Mesenchymal stem cell (in vitro differentiated cells and primary cell): ENCODE measurements at regions not wholly inside any gene's neighbourhood (a gene's known extent, or its start where the extent isn't known, plus 50 kb on each side); places are given as distances from the start of the nearest gene placed in this dataset.

Source experiments
- DNase-seq: peaks from one replicate; pipeline ENCODE4 v3.0.0-alpha.2; 2013
- H2AFZ ChIP-seq: one replicate; pipeline ENCODE4 v1.6.1; 2013; ENCODE audit warnings: low read depth, mild to moderate bottlenecking, control low read depth, inconsistent platforms, low read length, moderate library complexity
- H2AK5ac ChIP-seq: 2 replicates; pipeline ENCODE4 v1.6.1; 2013; ENCODE audit warnings: low read length, moderate library complexity, mild to moderate bottlenecking, inconsistent platforms; ENCODE audit not compliant: severe bottlenecking
- H2BK120ac ChIP-seq: one replicate; pipeline ENCODE4 v1.6.1; 2013; ENCODE audit warnings: low read depth, mild to moderate bottlenecking, inconsistent platforms, low read length, moderate library complexity
- H2BK12ac ChIP-seq, 2 experiments: one replicate each; pipeline ENCODE4 v1.6.1; 2013; ENCODE audit warnings: inconsistent platforms in 2 of 2, low read length in 2 of 2, mild to moderate bottlenecking in 2 of 2, moderate library complexity in 2 of 2, control low read depth in 1 of 2
- H2BK15ac ChIP-seq: one replicate; pipeline ENCODE4 v1.6.1; 2013; ENCODE audit warnings: mild to moderate bottlenecking, low read depth, inconsistent platforms; ENCODE audit not compliant: poor library complexity, severe bottlenecking
- H2BK5ac ChIP-seq: 2 replicates; pipeline ENCODE4 v1.6.1; 2013; ENCODE audit warnings: low read depth, mild to moderate bottlenecking, low read length, control low read depth, inconsistent platforms; ENCODE audit not compliant: poor library complexity, severe bottlenecking
- H3K14ac ChIP-seq, 2 experiments: one replicate each; pipeline ENCODE4 v1.6.1; 2013; ENCODE audit warnings: inconsistent platforms in 2 of 2, low read length in 2 of 2, control low read depth in 1 of 2, mild to moderate bottlenecking in 1 of 2, moderate library complexity in 1 of 2
- H3K18ac ChIP-seq, 2 experiments: one replicate each; pipeline ENCODE4 v1.6.1; 2013; ENCODE audit warnings: inconsistent platforms in 2 of 2, low read length in 2 of 2, control low read depth in 1 of 2, low read depth in 1 of 2, mild to moderate bottlenecking in 1 of 2
- H3K23ac ChIP-seq, 2 experiments: one replicate each; pipeline ENCODE4 v1.6.1; 2013; ENCODE audit warnings: inconsistent platforms in 2 of 2, low read length in 2 of 2, mild to moderate bottlenecking in 2 of 2, moderate library complexity in 2 of 2, control low read depth in 1 of 2
- H3K27ac ChIP-seq: 2 replicates; pipeline ENCODE4 v1.5.1; 2013; ENCODE audit warnings: mild to moderate bottlenecking, moderate library complexity, low read length, control low read depth, inconsistent platforms; ENCODE audit not compliant: poor library complexity, severe bottlenecking
- H3K27me3 ChIP-seq, 2 experiments: 2 replicates each; pipeline versions ENCODE4 v1.6.1 to v1.7.0; 2013; ENCODE audit warnings: low read length in 2 of 2, mild to moderate bottlenecking in 2 of 2, moderate library complexity in 2 of 2, control low read depth in 1 of 2, inconsistent platforms in 1 of 2; ENCODE audit not compliant: control insufficient read depth in 1 of 2, insufficient read depth in 1 of 2
- H3K36me3 ChIP-seq, 2 experiments: 2 replicates each; pipeline versions ENCODE4 v1.6.1 to v1.7.0; 2013; ENCODE audit warnings: low read length in 2 of 2, control low read depth in 1 of 2, inconsistent platforms in 1 of 2, low read depth in 1 of 2, mild to moderate bottlenecking in 1 of 2; ENCODE audit not compliant: insufficient read depth in 2 of 2, control insufficient read depth in 1 of 2
- H3K4ac ChIP-seq, 2 experiments: one replicate each; pipeline ENCODE4 v1.6.1; 2013; ENCODE audit warnings: inconsistent platforms in 2 of 2, low read length in 2 of 2, mild to moderate bottlenecking in 2 of 2, moderate library complexity in 2 of 2, control low read depth in 1 of 2, low read depth in 1 of 2
- H3K4me1 ChIP-seq: 2 replicates; pipeline ENCODE4 v1.6.1; 2013; ENCODE audit warnings: low read depth, low read length, control low read depth; ENCODE audit not compliant: control insufficient read depth, insufficient read depth
- H3K4me2 ChIP-seq: 2 replicates; pipeline ENCODE4 v1.6.1; 2013; ENCODE audit warnings: low read length, mild to moderate bottlenecking, inconsistent platforms; ENCODE audit not compliant: poor library complexity, severe bottlenecking
- H3K4me3 ChIP-seq, 2 experiments: 2 replicates each; pipeline versions ENCODE4 v1.5.1 to v1.7.0; 2013; ENCODE audit warnings: low read length in 2 of 2, mild to moderate bottlenecking in 2 of 2, control low read depth in 1 of 2, low read depth in 1 of 2; ENCODE audit not compliant: insufficient read depth in 1 of 2
- H3K79me1 ChIP-seq: replicated peaks from 2 replicates; pipeline ENCODE4 v1.6.1; 2013; ENCODE audit warnings: mild to moderate bottlenecking, control low read depth, low read length, inconsistent platforms; ENCODE audit not compliant: poor library complexity, severe bottlenecking
- H3K9ac ChIP-seq: 2 replicates; pipeline ENCODE4 v1.7.0; 2013; ENCODE audit warnings: mild to moderate bottlenecking, low read length, moderate library complexity
- H3K9me3 ChIP-seq: 2 replicates; pipeline ENCODE4 v1.7.0; 2013; ENCODE audit warnings: mild to moderate bottlenecking, low read length; ENCODE audit not compliant: control insufficient read depth
- H4K8ac ChIP-seq: one replicate; pipeline ENCODE4 v1.6.1; 2013; ENCODE audit warnings: inconsistent platforms, mild to moderate bottlenecking, low read length, moderate library complexity
- H4K91ac ChIP-seq: one replicate; pipeline ENCODE4 v1.6.1; 2013; ENCODE audit warnings: mild to moderate bottlenecking, low read length, inconsistent platforms
- WGBS: methylation state at CpG from one replicate; pipeline ENCODE4 v1.1.7; 2013; ENCODE audit warnings: mixed read lengths; 5-methylcytosine and 5-hydroxymethylcytosine counted together

GRCh38 chr16:60675022-60675421 lies 1361.2 kb downstream of the CDH8 start:
- H3K4ac ChIP-seq: no peak overlapping the region
- H3K79me1 ChIP-seq: no peaks in the 10 kb centered on the region
- no peak overlapping the region for H3K14ac ChIP-seq
- H2AK5ac ChIP-seq: no peak overlapping the region
- H3K27ac ChIP-seq: no peak overlapping the region
- no peak overlapping the region for H2BK12ac ChIP-seq
- no peak for DNase-seq
- H3K4me3 ChIP-seq: no peak overlapping the region
- no peak overlapping the region for H2BK5ac ChIP-seq
- H3K23ac ChIP-seq: no peak overlapping the region
- H2BK15ac ChIP-seq: no peak overlapping the region
- no peak overlapping the region for H2AFZ ChIP-seq
- no peak overlapping the region for H3K18ac ChIP-seq
- no peak overlapping the region for H3K9ac ChIP-seq
- H3K36me3 ChIP-seq: no peaks in the 10 kb centered on the region
- no peaks in the 10 kb centered on the region for H3K4me1 ChIP-seq
- H4K8ac ChIP-seq: no peak overlapping the region
- no peak overlapping the region for H2BK120ac ChIP-seq
- no peaks in the 10 kb centered on the region for H3K9me3 ChIP-seq
- no peak overlapping the region for H3K4me2 ChIP-seq
- H4K91ac ChIP-seq: no peak overlapping the region
- no peaks in the 10 kb centered on the region for H3K27me3 ChIP-seq

GRCh38 chr16:60674241-60674640 lies 1362.0 kb downstream of the CDH8 start:
- no CpG with 5 or more reads among the region's 1 CpG for WGBS
- Histone ChIP-seq H3K18ac (no peak overlapping the region), H3K9me3 (no peaks in the 10 kb centered on the region), H3K14ac (no peak overlapping the region), H4K91ac (no peak overlapping the region), H3K79me1 (no peaks in the 10 kb centered on the region), H3K27me3 (no peaks in the 10 kb centered on the region), H2AK5ac (no peak overlapping the region), H3K4me2 (no peak overlapping the region), H4K8ac (no peak overlapping the region), H3K4me3 (no peak overlapping the region), H3K9ac (no peak overlapping the region), H2AFZ (no peak overlapping the region), H3K4ac (no peak overlapping the region), H3K27ac (no peak overlapping the region), H3K4me1 (no peaks in the 10 kb centered on the region), H2BK15ac (no peak overlapping the region), H2BK120ac (no peak overlapping the region), H2BK12ac (no peak overlapping the region), H3K36me3 (no peaks in the 10 kb centered on the region), H3K23ac (no peak overlapping the region), H2BK5ac (no peak overlapping the region)
- DNase-seq: no peak

GRCh38 chr16:60655514-60656153 lies 1380.6 kb downstream of the CDH8 start:
- Histone ChIP-seq H2BK120ac (no peak overlapping the region), H2BK5ac (no peak overlapping the region), H3K18ac (no peak overlapping the region), H3K9me3 (peaks cover 10% of the 10 kb centered on the region), H3K4ac (no peak overlapping the region), H3K4me2 (no peak overlapping the region), H3K4me1 (no peaks in the 10 kb centered on the region), H3K27me3 (no peaks in the 10 kb centered on the region), H2AFZ (no peak overlapping the region), H3K4me3 (no peak overlapping the region), H4K91ac (no peak overlapping the region), H4K8ac (no peak overlapping the region), H2BK12ac (no peak overlapping the region), H3K23ac (no peak overlapping the region), H3K14ac (no peak overlapping the region), H3K9ac (no peak overlapping the region), H2BK15ac (no peak overlapping the region), H3K36me3 (no peaks in the 10 kb centered on the region), H3K79me1 (no peaks in the 10 kb centered on the region), H2AK5ac (no peak overlapping the region), H3K27ac (no peak overlapping the region)
- DNase-seq: no peak
- WGBS: 70% methylated on average over 2 of the region's 2 CpGs

DNA sequence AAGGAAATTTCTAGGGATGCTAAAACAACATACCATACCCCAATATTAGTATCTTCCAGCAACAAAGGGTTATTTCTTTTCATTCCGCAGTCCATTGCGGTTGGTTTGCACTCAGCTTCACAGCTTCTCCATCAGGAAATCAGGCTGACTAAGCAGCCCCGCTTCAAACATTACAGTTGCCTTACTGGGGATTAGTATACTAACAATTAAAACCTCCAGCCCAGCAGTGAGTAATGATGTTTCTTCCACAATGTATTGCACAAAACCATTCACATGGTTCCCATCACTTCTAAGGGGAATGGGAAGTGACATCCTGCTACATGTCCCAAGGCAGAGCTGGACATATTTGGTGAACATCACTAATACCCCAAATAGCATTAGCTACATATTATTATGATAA lies 1384.9 kb downstream of the CDH8 start:
- no peaks in the 10 kb centered on the region for H3K4me1 ChIP-seq
- H2BK120ac ChIP-seq: no peak overlapping the region
- no peak overlapping the region for H3K4me3 ChIP-seq
- no peak overlapping the region for H2AK5ac ChIP-seq
- H2BK15ac ChIP-seq: no peak overlapping the region
- H3K9ac ChIP-seq: no peak overlapping the region
- WGBS: 90% methylated on average over 3 of the region's 3 CpGs
- no peak overlapping the region for H2AFZ ChIP-seq
- H4K91ac ChIP-seq: no peak overlapping the region
- H3K27me3 ChIP-seq: no peaks in the 10 kb centered on the region
- no peak overlapping the region for H3K4me2 ChIP-seq
- H3K18ac ChIP-seq: no peak overlapping the region
- no peak overlapping the region for H3K4ac ChIP-seq
- no peaks in the 10 kb centered on the region for H3K79me1 ChIP-seq
- H2BK5ac ChIP-seq: no peak overlapping the region
- no peak overlapping the region for H3K14ac ChIP-seq
- peaks cover 3% of the 10 kb centered on the region for H3K9me3 ChIP-seq
- H4K8ac ChIP-seq: no peak overlapping the region
- no peak overlapping the region for H3K27ac ChIP-seq
- H2BK12ac ChIP-seq: no peak overlapping the region
- H3K36me3 ChIP-seq: no peaks in the 10 kb centered on the region
- DNase-seq: no peak
- no peak overlapping the region for H3K23ac ChIP-seq
